ENCODE measurements at regions not wholly inside any gene's neighbourhood (a gene's known extent, or its start where the extent isn't known, plus 50 kb on each side); places are given as distances from the start of the nearest gene placed in this dataset.
"Not testable (repeated sequence)": the region's sequence is repeated elsewhere in the genome, so short reads cannot be mapped to it uniquely, and the experiment has no call there.

- no peak for DNase-seq
These were observed 388.1 kb upstream of the ACVR2A start for GRCh38 chr2:147456779-147457178.

- no peak for DNase-seq
These were observed 392.8 kb upstream of the ACVR2A start for GRCh38 chr2:147451902-147452515.

GRCh38 chr2:147450661-147451510, 393.9 kb upstream of the ACVR2A start:
- DNase-seq: no peak

GRCh38 chr2:147449323-147449991, 395.4 kb upstream of the ACVR2A start:
- DNase-seq: no peak

GRCh38 chr2:147442816-147443215, 402.0 kb upstream of the ACVR2A start:
- DNase-seq: no peak

GRCh38 chr2:147441182-147441581, 403.6 kb upstream of the ACVR2A start:
- DNase-seq: no peak

GRCh38 chr2:147440734-147441133, 404.1 kb upstream of the ACVR2A start:
- no peak for DNase-seq

GRCh38 chr2:147439986-147440385, 404.8 kb upstream of the ACVR2A start:
- no peak for DNase-seq

- no peak for DNase-seq
These were observed 405.9 kb upstream of the ACVR2A start for GRCh38 chr2:147438882-147439281.

- no peak for DNase-seq
These were observed 411.0 kb upstream of the ACVR2A start for GRCh38 chr2:147433822-147434221.

- DNase-seq: no peak
These were observed 414.4 kb upstream of the ACVR2A start for GRCh38 chr2:147430408-147430807.

GRCh38 chr2:147428120-147428747, 416.6 kb upstream of the ACVR2A start:
- DNase-seq: no peak

- peak; percentile 24 for DNase-seq
These were observed 419.3 kb upstream of the ACVR2A start for GRCh38 chr2:147425437-147426029.

GRCh38 chr2:147424766-147425165, 420.1 kb upstream of the ACVR2A start:
- DNase-seq: no peak

- no peak for DNase-seq
These were observed 423.7 kb upstream of the ACVR2A start for GRCh38 chr2:147420947-147421675.

- no peak for DNase-seq
These were observed 424.3 kb upstream of the ACVR2A start for GRCh38 chr2:147420517-147420916.

GRCh38 chr2:147416099-147416498, 428.7 kb upstream of the ACVR2A start:
- no peak for DNase-seq

- not testable (repeated sequence) for DNase-seq
These were observed 430.2 kb upstream of the ACVR2A start for GRCh38 chr2:147414656-147415055.

- DNase-seq: no peak
These were observed 436.5 kb upstream of the ACVR2A start for GRCh38 chr2:147408357-147408756.

- no peak for DNase-seq
These were observed 439.2 kb upstream of the ACVR2A start for GRCh38 chr2:147405651-147406050.

GRCh38 chr2:147398996-147399395, 445.8 kb upstream of the ACVR2A start:
- DNase-seq: no peak

GRCh38 chr2:147398301-147398700, 446.5 kb upstream of the ACVR2A start:
- DNase-seq: no peak
